ENCODE measurements at regions not wholly inside any gene's neighbourhood (a gene's known extent, or its start where the extent isn't known, plus 50 kb on each side); places are given as distances from the start of the nearest gene placed in this dataset.

- TF ChIP-seq CTCF (IDR thresholded peaks at IDR 0.05) = no peak
- no peak for TF ChIP-seq POLR2AphosphoS5 (IDR thresholded peaks at IDR 0.05)
- no peak for TF ChIP-seq POLR2A (IDR thresholded peaks at IDR 0.05)
- Histone ChIP-seq H3K27me3 (replicated peaks; ENCODE audit: insufficient read depth) (no peaks in the 10 kb centered on the region), H3K4me3 (no peak overlapping the region), H3K27ac (no peak overlapping the region), H3K9me3 (no peaks in the 10 kb centered on the region), H3K36me3 (no peaks in the 10 kb centered on the region), H3K4me1 (replicated peaks) (no peaks in the 10 kb centered on the region)
- intact Hi-C loops (cut with DNase I) = no loop called here
- WGBS = 89% methylated on average over 5 of the region's 5 CpGs
- no peak for DNase-seq (ENCODE audit: low spot score)
These were observed 174.4 kb upstream of the ADRA1B start for GRCh38 chr5:159741829-159742322.

GRCh38 chr5:159743234-159743633 is 173.0 kb upstream of the ADRA1B start:
- H3K27ac ChIP-seq = no peak overlapping the region
- DNase-seq (ENCODE audit: low spot score) = no peak
- no peak overlapping the region for H3K4me3 ChIP-seq
- no peaks in the 10 kb centered on the region for H3K9me3 ChIP-seq
- H3K36me3 ChIP-seq = no peaks in the 10 kb centered on the region
- TF ChIP-seq POLR2AphosphoS5 (IDR thresholded peaks at IDR 0.05) = no peak
- TF ChIP-seq CTCF (IDR thresholded peaks at IDR 0.05) = no peak
- TF ChIP-seq POLR2A (IDR thresholded peaks at IDR 0.05) = no peak
- no peaks in the 10 kb centered on the region for H3K27me3 ChIP-seq (replicated peaks; ENCODE audit: insufficient read depth)
- intact Hi-C loops (cut with DNase I) = no loop called here
- WGBS = 93% methylated on average over 1 of the region's 1 CpG
- no peaks in the 10 kb centered on the region for H3K4me1 ChIP-seq (replicated peaks)

- no peaks in the 10 kb centered on the region for H3K9me3 ChIP-seq
- no peaks in the 10 kb centered on the region for H3K4me1 ChIP-seq (replicated peaks)
- no peaks in the 10 kb centered on the region for H3K27me3 ChIP-seq (replicated peaks; ENCODE audit: insufficient read depth)
- intact Hi-C loops (cut with DNase I) = no loop called here
- H3K27ac ChIP-seq = no peak overlapping the region
- TF ChIP-seq POLR2AphosphoS5 (IDR thresholded peaks at IDR 0.05) (no peak), CTCF (IDR thresholded peaks at IDR 0.05) (no peak), POLR2A (IDR thresholded peaks at IDR 0.05) (no peak)
- H3K36me3 ChIP-seq = no peaks in the 10 kb centered on the region
- WGBS = 92% methylated on average over 4 of the region's 4 CpGs
- no peak overlapping the region for H3K4me3 ChIP-seq
- DNase-seq (ENCODE audit: low spot score) = no peak
These were observed 169.6 kb upstream of the ADRA1B start for GRCh38 chr5:159746707-159747106.

GRCh38 chr5:159749146-159749545 is 167.1 kb upstream of the ADRA1B start:
- TF ChIP-seq CTCF (IDR thresholded peaks at IDR 0.05) = no peak
- no peak for TF ChIP-seq POLR2AphosphoS5 (IDR thresholded peaks at IDR 0.05)
- no peak for TF ChIP-seq POLR2A (IDR thresholded peaks at IDR 0.05)
- intact Hi-C loops (cut with DNase I) = no loop called here
- H3K27ac ChIP-seq = no peak overlapping the region

GRCh38 chr5:159750226-159750625 is 166.1 kb upstream of the ADRA1B start:
- DNase-seq (ENCODE audit: low spot score) = no peak
- TF ChIP-seq POLR2AphosphoS5 (IDR thresholded peaks at IDR 0.05) = no peak
- TF ChIP-seq POLR2A (IDR thresholded peaks at IDR 0.05) = no peak
- TF ChIP-seq CTCF (IDR thresholded peaks at IDR 0.05) = no peak
- H3K9me3 ChIP-seq = no peaks in the 10 kb centered on the region
- no peak overlapping the region for H3K4me3 ChIP-seq
- WGBS = 48% methylated on average over 5 of the region's 5 CpGs
- intact Hi-C loops (cut with DNase I) = no loop called here
- H3K27me3 ChIP-seq (replicated peaks; ENCODE audit: insufficient read depth) = no peaks in the 10 kb centered on the region
- no peaks in the 10 kb centered on the region for H3K4me1 ChIP-seq (replicated peaks)
- no peaks in the 10 kb centered on the region for H3K36me3 ChIP-seq
- no peak overlapping the region for H3K27ac ChIP-seq

More at GRCh38 chr5:159749146-159749545, 167.1 kb upstream of the ADRA1B start:
- no peaks in the 10 kb centered on the region for H3K4me1 ChIP-seq (replicated peaks)
- no peaks in the 10 kb centered on the region for H3K36me3 ChIP-seq
- H3K4me3 ChIP-seq = no peak overlapping the region
- H3K9me3 ChIP-seq = no peaks in the 10 kb centered on the region
- H3K27me3 ChIP-seq (replicated peaks; ENCODE audit: insufficient read depth) = no peaks in the 10 kb centered on the region
- DNase-seq (ENCODE audit: low spot score) = no peak
